ENCODE measurements at regions not wholly inside any gene's neighbourhood (a gene's known extent, or its start where the extent isn't known, plus 50 kb on each side); places are given as distances from the start of the nearest gene placed in this dataset.

- dilution Hi-C loops (cut with MboI; ENCODE audit: extremely low pct_ligation_motif_present, low sequenced_read_pairs) (no loop called here), intact Hi-C loops (cut with micrococcal nuclease) (no loop called here)
- Histone ChIP-seq H3K27ac (ENCODE audit: insufficient read depth, low read depth, low read length) (no peak overlapping the region), H3K9me3 (replicated peaks; ENCODE audit: control insufficient read depth, insufficient read depth, low read length) (no peaks in the 10 kb centered on the region), H3K36me3 (ENCODE audit: control insufficient read depth in 2 of 2, extremely low read depth in 1 of 2, insufficient read depth in 2 of 2, low read length in 2 of 2) (no peaks in the 10 kb centered on the region), H4K20me1 (replicated peaks; ENCODE audit: control insufficient read depth, extremely low read depth, insufficient read depth, low read length) (no peaks in the 10 kb centered on the region), H3K4me3 (replicated peaks in 1 of 3; ENCODE audit: insufficient read depth in 1 of 3, low read depth in 1 of 3, low read length in 3 of 3) (no peak overlapping the region), H2AFZ (ENCODE audit: low read depth, low read length) (no peak overlapping the region), H3K9ac (replicated peaks; ENCODE audit: extremely low read depth, insufficient read depth, low read length) (no peak overlapping the region), H3K79me2 (ENCODE audit: control insufficient read depth, insufficient read depth, low read length) (no peaks in the 10 kb centered on the region), H3K4me2 (ENCODE audit: insufficient read depth, low read length) (no peak overlapping the region), H3K27me3 (ENCODE audit: control insufficient read depth in 2 of 2, insufficient read depth in 2 of 2, low read length in 2 of 2) (peaks cover 0 to 2% of the 10 kb centered on the region in 2 experiments), H3K4me1 (ENCODE audit: control insufficient read depth, extremely low read depth, insufficient read depth, low read length) (no peaks in the 10 kb centered on the region), H3K9me1 (replicated peaks; ENCODE audit: control insufficient read depth, extremely low read depth, insufficient read depth, low read length) (no peaks in the 10 kb centered on the region)
- POLR2A ChIA-PET, result no interaction called here
- no TSS peak for BruUV-seq (replicated peaks)
- FAIRE-seq (no peak), DNase-seq (ENCODE audit: low read depth, low spot score) (no peak)
- CTCF ChIA-PET, result no interaction called here
- TF ChIP-seq MYC (IDR thresholded peaks at IDR 0.05; ENCODE audit: low read depth, low read length) (no peak), MAX (IDR thresholded peaks at IDR 0.05; ENCODE audit: insufficient read depth, insufficient read length) (no peak), CTCF (IDR thresholded peaks at IDR 0.05; ENCODE audit: extremely low read depth in 1 of 2, insufficient read depth in 1 of 2, low read depth in 1 of 2, low read length in 2 of 2) (no peak), EZH2 (IDR thresholded peaks at IDR 0.05; ENCODE audit: borderline replicate concordance, low read depth, low read length, severe bottlenecking) (no peak), JUN (IDR thresholded peaks at IDR 0.05; ENCODE audit: borderline replicate concordance, insufficient read depth, insufficient read length, low read depth) (no peak), POLR2AphosphoS5 (IDR thresholded peaks at IDR 0.05; ENCODE audit: insufficient read depth, low read depth, low read length) (no peak), FOS (IDR thresholded peaks at IDR 0.05; ENCODE audit: borderline replicate concordance, insufficient read depth, low read length) (no peak), GATA2 (IDR thresholded peaks at IDR 0.05; ENCODE audit: insufficient read depth, insufficient read length, low read depth, low read length) (no peak), POLR2A (IDR thresholded peaks at IDR 0.05; ENCODE audit: low read depth, low read length) (no peak)
Observed at GRCh38 chr1:232293361-232293760, 336.6 kb downstream of the SIPA1L2 start.

Measured in endothelial cell of umbilical vein (primary cell).